ENCODE measurements at regions not wholly inside any gene's neighbourhood (a gene's known extent, or its start where the extent isn't known, plus 50 kb on each side); places are given as distances from the start of the nearest gene placed in this dataset.

- no peaks in the 10 kb centered on the region for H3K9me3 ChIP-seq (ENCODE audit: control insufficient read depth, insufficient read depth, low read depth, low read length)
- no peak overlapping the region for H3K4me3 ChIP-seq (ENCODE audit: low read depth, low read length)
- no peak overlapping the region for H3K27ac ChIP-seq (ENCODE audit: extremely low read depth, low read depth, low read length)
- ChIA-PET CTCF (interaction anchor here (0.6 kb wide), 2 partner anchors 42 to 1934 kb away, joined by 3 read pairs; no protein-coding TSS in a partner anchor), POLR2A (no interaction called here)
- TF ChIP-seq ZEB2 (tag by site-specific recombination; IDR thresholded peaks at IDR 0.05) (no peak), ZNF18 (tag by site-specific recombination; IDR thresholded peaks at IDR 0.05) (no peak), ZNF148 (tag by site-specific recombination; IDR thresholded peaks at IDR 0.05; ENCODE audit: borderline replicate concordance) (no peak), ZNF548 (tag by site-specific recombination; IDR thresholded peaks at IDR 0.05) (no peak), ELK4 (IDR thresholded peaks at IDR 0.05; ENCODE audit: borderline replicate concordance, low read depth, low read length) (no peak), ZNF488 (tag by site-specific recombination; IDR thresholded peaks at IDR 0.05) (no peak), ZBTB6 (tag by site-specific recombination; IDR thresholded peaks at IDR 0.05) (no peak), ZNF350 (tag by site-specific recombination; IDR thresholded peaks at IDR 0.05) (no peak), ZNF324 (tag by site-specific recombination; IDR thresholded peaks at IDR 0.05) (no peak)
- no peaks in the 10 kb centered on the region for H3K36me3 ChIP-seq (ENCODE audit: control insufficient read depth in 2 of 2, insufficient read depth in 1 of 2, low read length in 2 of 2)
- no peaks in the 10 kb centered on the region for H3K4me1 ChIP-seq (ENCODE audit: control insufficient read depth, insufficient read depth, low read length)
Measured at GRCh38 chr6:101279410-101279809, 114.1 kb upstream of the GRIK2 start.

- CTCF ChIA-PET = no interaction called here
Measured at GRCh38 chr6:101281266-101281665, 112.2 kb upstream of the GRIK2 start.

GRCh38 chr6:101284131-101284530 is 109.4 kb upstream of the GRIK2 start:
- ChIA-PET CTCF (no interaction called here), POLR2A (no interaction called here)
- H3K4me1 ChIP-seq (ENCODE audit: control insufficient read depth, insufficient read depth, low read length) = no peaks in the 10 kb centered on the region
- no peak overlapping the region for H3K27ac ChIP-seq (ENCODE audit: extremely low read depth, low read depth, low read length)
- no peaks in the 10 kb centered on the region for H3K9me3 ChIP-seq (ENCODE audit: control insufficient read depth, insufficient read depth, low read depth, low read length)
- no peaks in the 10 kb centered on the region for H3K36me3 ChIP-seq (ENCODE audit: control insufficient read depth in 2 of 2, insufficient read depth in 1 of 2, low read length in 2 of 2)
- no peak overlapping the region for H3K4me3 ChIP-seq (ENCODE audit: low read depth, low read length)
- no peak for TF ChIP-seq ZNF626 (tag by site-specific recombination; IDR thresholded peaks at IDR 0.05)
- TF ChIP-seq ZNF707 (tag by site-specific recombination; IDR thresholded peaks at IDR 0.05) = no peak
- TF ChIP-seq ZNF280D (tag by site-specific recombination; IDR thresholded peaks at IDR 0.05) = no peak
- no peak for TF ChIP-seq MYNN (tag by site-specific recombination; IDR thresholded peaks at IDR 0.05; ENCODE audit: borderline replicate concordance)
- no peak for TF ChIP-seq ZNF449 (tag by site-specific recombination; IDR thresholded peaks at IDR 0.05)
- no peak for TF ChIP-seq ZNF175 (tag by site-specific recombination; IDR thresholded peaks at IDR 0.05)
- no peak for TF ChIP-seq TCF7L2 (IDR thresholded peaks at IDR 0.05; ENCODE audit: borderline replicate concordance, low read depth, low read length)
- no peak for TF ChIP-seq ZNF530 (tag by site-specific recombination; IDR thresholded peaks at IDR 0.05; ENCODE audit: low read depth)
- no peak for TF ChIP-seq ZNF701 (tag by site-specific recombination; IDR thresholded peaks at IDR 0.05)

More at GRCh38 chr6:101281266-101281665, 112.2 kb upstream of the GRIK2 start:
- H3K4me3 ChIP-seq (ENCODE audit: low read depth, low read length) = no peak overlapping the region
- POLR2A ChIA-PET = no interaction called here
- no peaks in the 10 kb centered on the region for H3K4me1 ChIP-seq (ENCODE audit: control insufficient read depth, insufficient read depth, low read length)
- no peaks in the 10 kb centered on the region for H3K9me3 ChIP-seq (ENCODE audit: control insufficient read depth, insufficient read depth, low read depth, low read length)
- H3K36me3 ChIP-seq (ENCODE audit: control insufficient read depth in 2 of 2, insufficient read depth in 1 of 2, low read length in 2 of 2) = no peaks in the 10 kb centered on the region
- H3K27ac ChIP-seq (ENCODE audit: extremely low read depth, low read depth, low read length) = no peak overlapping the region
- no peak for TF ChIP-seq SETDB1 (IDR thresholded peaks at IDR 0.05; ENCODE audit: insufficient read length, low read length)
